ENCODE measurements at regions not wholly inside any gene's neighbourhood (a gene's known extent, or its start where the extent isn't known, plus 50 kb on each side); places are given as distances from the start of the nearest gene placed in this dataset.

DNA sequence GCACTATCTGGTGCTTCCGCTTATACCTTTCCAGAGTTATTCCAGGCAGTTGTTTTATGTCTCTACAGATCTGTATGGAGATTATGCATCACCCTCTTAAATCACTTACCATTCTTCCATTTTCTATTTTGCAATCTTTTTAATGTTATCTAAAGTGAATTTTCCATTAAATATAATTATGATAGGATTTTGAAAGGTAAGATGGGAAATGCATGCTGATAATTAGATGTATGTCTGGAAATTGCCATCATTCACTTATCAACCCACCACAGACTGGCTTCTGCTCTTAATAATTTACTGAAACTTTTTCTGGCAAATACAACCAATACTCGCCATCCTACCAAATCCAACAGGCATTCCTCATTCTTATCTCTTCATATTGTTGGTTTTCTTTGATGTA is 227.4 kb upstream of the MC4R start:
- Mint-ChIP-seq H3K27me3 (ENCODE audit: low read depth) (no peaks in the 10 kb centered on the region), H3K36me3 (ENCODE audit: low read depth) (no peaks in the 10 kb centered on the region), H3K4me1 (no peaks in the 10 kb centered on the region), H3K4me3 (no peak overlapping the region), H3K27ac (no peak overlapping the region), H3K9me3 (no peaks in the 10 kb centered on the region)
- TF ChIP-seq CTCF (IDR thresholded peaks at IDR 0.05; ENCODE audit: unreplicated experiment in 3 of 3), result no peak

- no peak overlapping the region for H3K4me3 Mint-ChIP-seq
- H3K4me1 Mint-ChIP-seq, result no peaks in the 10 kb centered on the region
- no peak for TF ChIP-seq CTCF (IDR thresholded peaks at IDR 0.05; ENCODE audit: unreplicated experiment in 3 of 3)
- no peak overlapping the region for H3K27ac Mint-ChIP-seq
- H3K36me3 Mint-ChIP-seq (ENCODE audit: low read depth), result no peaks in the 10 kb centered on the region
- H3K27me3 Mint-ChIP-seq (ENCODE audit: low read depth), result no peaks in the 10 kb centered on the region
- no peaks in the 10 kb centered on the region for H3K9me3 Mint-ChIP-seq
Measured at GRCh38 chr18:60601249-60601648, 228.7 kb upstream of the MC4R start.

DNA sequence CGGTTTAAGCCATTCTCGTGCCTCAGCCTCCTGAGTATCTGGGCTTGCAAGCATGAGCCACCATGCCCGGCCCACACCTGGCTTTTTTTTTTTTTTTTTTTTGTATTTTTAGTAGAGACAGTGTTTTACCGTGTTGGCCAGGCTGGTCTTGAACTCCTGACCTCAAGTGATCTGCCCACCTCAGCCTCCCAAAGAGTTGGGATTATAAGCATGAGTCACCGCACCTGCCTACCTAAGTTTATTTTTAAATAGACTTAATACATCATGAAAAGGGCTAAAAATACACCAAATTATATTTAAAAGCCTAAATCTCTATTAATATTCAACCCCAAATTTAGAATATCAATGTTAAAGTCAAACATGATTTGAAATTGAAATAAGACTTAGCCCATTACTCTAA is 250.8 kb upstream of the MC4R start:
- no peaks in the 10 kb centered on the region for H3K36me3 Mint-ChIP-seq (ENCODE audit: low read depth)
- no peak overlapping the region for H3K27ac Mint-ChIP-seq
- H3K4me1 Mint-ChIP-seq, result no peaks in the 10 kb centered on the region
- peaks cover 3% of the 10 kb centered on the region for H3K9me3 Mint-ChIP-seq
- TF ChIP-seq CTCF (IDR thresholded peaks at IDR 0.05; ENCODE audit: unreplicated experiment in 3 of 3), result no peak
- no peak overlapping the region for H3K4me3 Mint-ChIP-seq
- no peaks in the 10 kb centered on the region for H3K27me3 Mint-ChIP-seq (ENCODE audit: low read depth)

DNA sequence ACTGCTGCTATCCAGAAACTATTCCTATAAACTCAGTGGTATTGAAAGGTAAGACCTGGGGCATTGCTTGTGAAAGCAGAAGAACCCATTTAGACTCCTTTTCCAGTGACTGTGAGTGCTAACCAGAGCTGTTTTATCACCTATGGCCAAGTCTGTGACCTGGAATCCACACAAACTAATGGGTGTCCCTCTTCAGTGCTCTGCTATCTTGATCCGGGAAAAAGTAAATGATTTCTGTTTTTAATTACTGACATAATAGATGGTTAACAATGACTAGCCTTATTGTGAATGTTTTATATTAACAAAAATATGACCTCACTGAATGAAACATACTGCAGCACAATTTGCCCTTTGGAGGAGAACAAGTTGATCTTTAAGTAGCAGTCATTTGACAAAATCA is 251.6 kb upstream of the MC4R start:
- no peak overlapping the region for H3K27ac Mint-ChIP-seq
- TF ChIP-seq CTCF (IDR thresholded peaks at IDR 0.05; ENCODE audit: unreplicated experiment in 3 of 3), result no peak
- no peaks in the 10 kb centered on the region for H3K27me3 Mint-ChIP-seq (ENCODE audit: low read depth)
- H3K4me1 Mint-ChIP-seq, result no peaks in the 10 kb centered on the region
- H3K9me3 Mint-ChIP-seq, result peaks cover 3% of the 10 kb centered on the region
- H3K36me3 Mint-ChIP-seq (ENCODE audit: low read depth), result no peaks in the 10 kb centered on the region
- H3K4me3 Mint-ChIP-seq, result no peak overlapping the region

GRCh38 chr18:60639836-60640235 is 267.3 kb upstream of the MC4R start:
- no peak overlapping the region for H3K27ac Mint-ChIP-seq
- H3K27me3 Mint-ChIP-seq (ENCODE audit: low read depth), result no peaks in the 10 kb centered on the region
- H3K9me3 Mint-ChIP-seq, result no peaks in the 10 kb centered on the region
- no peaks in the 10 kb centered on the region for H3K36me3 Mint-ChIP-seq (ENCODE audit: low read depth)
- H3K4me3 Mint-ChIP-seq, result no peak overlapping the region
- no peak for TF ChIP-seq CTCF (IDR thresholded peaks at IDR 0.05; ENCODE audit: unreplicated experiment in 3 of 3)
- H3K4me1 Mint-ChIP-seq, result no peaks in the 10 kb centered on the region

GRCh38 chr18:60643009-60643408 is 270.4 kb upstream of the MC4R start:
- Mint-ChIP-seq H3K27me3 (ENCODE audit: low read depth) (no peaks in the 10 kb centered on the region), H3K4me3 (no peak overlapping the region), H3K9me3 (no peaks in the 10 kb centered on the region), H3K36me3 (ENCODE audit: low read depth) (no peaks in the 10 kb centered on the region), H3K27ac (no peak overlapping the region), H3K4me1 (no peaks in the 10 kb centered on the region)
- no peak for TF ChIP-seq CTCF (IDR thresholded peaks at IDR 0.05; ENCODE audit: unreplicated experiment in 3 of 3)

Data from nephron (organoid).